NCI-H1694 treated with DMSO at 0.1 percent for 48 hours (cell line): ENCODE measurements at regions not wholly inside any gene's neighbourhood (a gene's known extent, or its start where the extent isn't known, plus 50 kb on each side); places are given as distances from the start of the nearest gene placed in this dataset.
"Not testable (repeated sequence)": the region's sequence is repeated elsewhere in the genome, so short reads cannot be mapped to it uniquely, and the experiment has no call there.

Experiments used
- DNase-seq: peaks from one replicate; lab custom pipeline; 2025; lab: John Stamatoyannopoulos, UW

DNA sequence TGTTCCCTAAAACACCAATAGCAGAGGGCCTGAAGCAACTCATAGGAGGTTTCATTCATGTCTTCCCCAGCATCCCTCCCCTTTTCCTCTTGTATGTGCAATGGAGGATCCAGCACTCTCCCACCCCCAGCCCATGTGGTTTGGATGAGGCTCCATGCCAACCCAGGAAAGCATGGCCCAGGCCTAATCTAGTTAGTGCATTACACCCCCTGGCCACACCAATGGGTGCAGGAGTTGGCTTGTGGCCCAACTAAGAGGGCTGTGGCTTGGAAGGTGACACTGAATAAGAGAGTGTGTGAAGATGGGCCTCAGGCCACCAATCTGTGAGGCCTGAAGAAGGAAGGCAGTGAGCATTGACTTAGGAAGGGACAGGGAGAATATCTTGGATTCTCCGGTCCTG, 70.8 kb upstream of the SMIM23 start:
- DNase-seq = no peak

DNA sequence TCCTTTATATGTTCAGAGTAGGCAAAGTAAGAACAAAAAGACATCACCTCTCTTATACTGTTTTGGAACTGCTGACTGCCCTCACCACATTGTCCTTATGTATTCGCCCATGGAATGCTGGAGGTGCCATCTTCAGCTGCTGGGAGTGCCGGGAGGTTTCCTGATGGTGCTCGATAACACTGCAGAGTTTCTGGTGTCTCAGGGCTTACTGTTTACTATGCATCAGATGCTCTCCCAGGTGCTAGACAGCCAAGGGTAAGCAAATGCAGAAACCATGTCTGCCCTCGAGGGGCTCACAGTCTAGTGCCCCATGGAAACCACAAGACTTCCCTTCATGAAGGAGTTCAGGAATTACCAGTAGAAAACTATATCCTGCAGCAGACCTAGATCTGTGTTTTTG, 70.1 kb upstream of the SMIM23 start:
- DNase-seq = no peak

DNA sequence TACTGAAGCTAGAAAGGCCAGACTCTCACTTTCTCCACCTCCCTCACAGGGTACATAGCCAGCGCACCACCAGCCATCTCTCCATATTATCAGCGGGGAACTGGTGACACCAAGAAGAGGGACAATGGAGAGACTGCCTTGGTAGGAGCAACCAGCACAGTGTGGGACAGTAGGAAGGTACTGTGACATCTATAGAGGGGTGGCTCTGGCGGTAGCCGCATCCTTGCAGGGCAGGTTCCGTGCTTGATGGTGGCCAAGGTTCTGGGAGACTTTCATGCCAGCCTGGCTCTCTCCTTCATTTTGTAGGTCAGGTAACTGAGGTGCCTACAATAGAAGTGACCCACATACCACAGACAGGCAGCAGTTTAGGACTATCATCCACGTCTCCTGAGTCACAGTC, 65.5 kb upstream of the SMIM23 start:
- DNase-seq = no peak

DNA sequence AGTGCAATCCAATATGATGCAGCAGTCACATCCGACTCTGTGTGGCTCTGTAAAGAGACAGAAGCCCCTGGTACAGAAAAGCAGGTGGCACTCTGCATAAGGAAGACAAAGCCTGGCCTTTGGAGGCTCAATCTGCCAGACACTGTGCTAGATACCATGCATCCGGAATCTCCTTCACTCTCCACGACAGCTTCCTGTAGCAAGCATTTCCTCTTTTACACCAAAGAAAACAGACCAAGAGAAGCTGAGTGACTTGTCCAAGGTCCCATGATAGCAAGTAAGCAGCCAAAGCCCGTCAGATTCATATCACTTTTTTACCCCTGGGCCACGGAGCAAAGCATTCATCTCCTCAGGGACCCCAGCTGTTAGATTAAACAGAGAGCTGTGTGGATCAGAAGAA, 64.2 kb upstream of the SMIM23 start:
- no peak for DNase-seq

DNA sequence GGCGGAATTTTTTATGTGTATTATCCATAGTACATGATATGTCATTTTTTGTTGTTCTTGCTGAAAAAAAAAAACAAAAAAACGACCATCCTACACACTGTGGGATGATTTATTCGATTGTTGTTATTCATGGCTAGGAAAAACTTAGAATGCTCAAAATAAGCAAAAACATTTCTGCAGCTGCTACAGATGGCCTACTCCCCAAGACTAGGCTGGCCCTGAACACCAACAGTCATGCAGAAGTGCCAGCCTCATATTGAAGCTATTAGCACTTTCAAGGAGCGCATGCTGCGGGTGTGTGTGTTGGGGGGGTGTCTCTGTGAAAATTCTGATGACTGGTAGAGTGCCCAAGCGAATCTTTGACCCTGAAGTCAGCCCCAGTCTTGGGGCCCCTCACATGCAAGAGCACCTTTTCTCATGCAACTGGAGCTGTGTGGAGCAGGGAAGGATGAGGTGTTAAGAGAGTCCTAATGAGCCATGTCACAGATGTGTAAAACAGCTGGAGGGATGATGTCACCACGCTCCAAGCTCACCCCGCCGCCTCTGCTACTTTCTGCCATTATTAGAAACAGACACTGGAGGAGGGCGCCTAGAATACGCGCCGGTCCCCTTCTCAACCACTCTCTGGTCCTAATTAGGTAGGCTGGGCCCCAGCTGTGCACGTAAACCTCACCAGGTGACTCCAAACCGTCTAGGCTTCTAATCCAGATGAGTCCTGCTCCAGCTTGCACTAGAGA, 61.0 kb upstream of the SMIM23 start:
- DNase-seq = no peak

DNA sequence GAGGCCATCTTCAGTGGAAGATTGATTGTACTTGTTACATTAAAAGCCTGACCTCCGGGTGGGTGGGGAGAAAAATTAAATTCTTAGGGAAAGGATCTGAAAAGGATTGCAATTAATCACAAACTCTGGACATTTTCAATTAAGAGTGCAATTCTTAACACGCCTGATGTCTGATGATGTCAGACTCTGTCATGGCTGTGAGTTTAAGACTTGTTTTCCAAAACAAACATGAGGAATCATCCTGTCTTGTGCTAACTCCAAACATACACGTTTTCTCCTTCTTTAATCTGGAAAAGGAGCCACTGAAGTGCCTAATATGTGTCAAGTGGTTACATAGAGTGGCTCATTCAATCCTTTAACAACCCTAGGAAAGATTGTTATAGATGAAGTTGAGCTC, 60.4 kb upstream of the SMIM23 start:
- no peak for DNase-seq

DNA sequence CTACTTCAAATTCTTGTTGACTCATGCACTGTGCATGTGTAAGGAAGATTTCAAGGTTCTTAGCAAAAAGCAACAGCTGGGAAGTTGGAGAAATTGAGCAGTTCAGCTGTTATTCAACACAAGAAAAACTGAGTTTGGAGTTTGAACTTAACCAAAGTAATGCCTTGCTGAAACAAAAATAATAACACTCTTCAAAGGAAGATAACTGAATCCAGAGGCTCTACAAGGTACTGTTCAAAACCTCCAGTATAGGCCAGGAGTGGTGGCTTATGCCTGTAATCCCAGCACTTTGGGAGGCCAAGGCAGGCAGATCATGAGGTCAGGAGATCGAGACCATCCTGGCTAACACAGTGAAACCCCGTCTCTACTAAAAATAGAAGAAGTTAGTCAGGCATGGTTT, 58.8 kb upstream of the SMIM23 start:
- not testable (repeated sequence) for DNase-seq

DNA sequence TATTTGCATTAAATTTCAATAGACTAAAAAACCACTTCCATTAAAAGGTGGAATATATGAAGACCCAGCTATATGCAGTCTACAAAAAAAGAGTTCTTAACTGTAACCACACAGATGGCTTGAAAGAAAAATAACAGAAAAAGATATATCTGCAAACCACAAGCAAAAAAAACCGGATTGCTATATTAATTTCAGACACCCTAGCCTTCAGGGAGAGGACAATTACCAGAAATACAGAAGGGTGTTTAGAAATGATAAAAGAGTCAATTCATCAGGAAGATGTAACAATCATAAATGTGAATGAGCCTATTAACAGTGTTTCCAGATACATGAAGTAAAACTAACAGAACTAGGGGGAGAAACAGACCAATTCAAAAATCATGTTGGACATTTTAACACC, 56.9 kb upstream of the SMIM23 start:
- no peak for DNase-seq
